ENCODE measurements at regions not wholly inside any gene's neighbourhood (a gene's known extent, or its start where the extent isn't known, plus 50 kb on each side); places are given as distances from the start of the nearest gene placed in this dataset.

DNA sequence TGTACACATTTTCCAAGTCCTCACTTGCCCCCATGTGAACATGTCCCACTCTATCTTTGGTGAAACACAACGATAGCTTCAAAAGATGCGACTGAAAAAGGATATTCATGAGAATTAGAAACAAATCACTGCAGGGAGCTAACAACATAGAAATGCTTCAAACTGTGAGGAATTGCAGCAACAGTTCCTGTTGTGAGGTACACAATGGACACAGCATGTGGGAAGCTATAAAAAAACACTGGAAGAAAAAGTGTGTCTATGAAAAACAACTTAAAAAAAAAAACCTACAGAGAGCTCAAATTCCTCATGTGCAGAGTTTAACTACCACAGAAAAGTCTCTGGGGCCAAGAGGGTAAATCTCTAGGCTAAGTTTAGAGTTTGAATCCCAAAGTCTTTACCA, 51.6 kb upstream of the BLTP1 start:
- H3K4me2 ChIP-seq (ENCODE audit: low read depth, low read length, poor library complexity, severe bottlenecking), result no peak overlapping the region
- H2AFZ ChIP-seq (ENCODE audit: low read length), result no peak overlapping the region
- H3F3A ChIP-seq (ENCODE audit: low read depth), result no peaks in the 10 kb centered on the region
- H3K4me1 ChIP-seq (ENCODE audit: insufficient read depth, low read length, poor library complexity, severe bottlenecking), result no peaks in the 10 kb centered on the region
- H3K9me2 ChIP-seq (replicated peaks; ENCODE audit: low read depth, low read length), result no peaks in the 10 kb centered on the region
- H3K9ac ChIP-seq (ENCODE audit: low read depth, low read length, poor library complexity, severe bottlenecking), result no peak overlapping the region
- H4K20me1 ChIP-seq (ENCODE audit: insufficient read depth, low read length, poor library complexity, severe bottlenecking), result no peaks in the 10 kb centered on the region
- H3K79me2 ChIP-seq (ENCODE audit: insufficient read depth, low read length), result no peaks in the 10 kb centered on the region
- TF ChIP-seq CTCF (conservative IDR thresholded peaks at IDR 0.05; ENCODE audit: low read length) (no peak), EZH2phosphoT487 (IDR thresholded peaks at IDR 0.05; ENCODE audit: borderline replicate concordance) (no peak)
- no peaks in the 10 kb centered on the region for H3K27me3 ChIP-seq (ENCODE audit: insufficient read depth, low read length, poor library complexity, severe bottlenecking)
- H3K36me3 ChIP-seq (ENCODE audit: insufficient read depth, low read length), result no peaks in the 10 kb centered on the region
- H3K9me3 ChIP-seq (ENCODE audit: insufficient read depth, low read depth, low read length), result no peaks in the 10 kb centered on the region
- no peak overlapping the region for H3K4me3 ChIP-seq (ENCODE audit: low read length, poor library complexity, severe bottlenecking)

DNA sequence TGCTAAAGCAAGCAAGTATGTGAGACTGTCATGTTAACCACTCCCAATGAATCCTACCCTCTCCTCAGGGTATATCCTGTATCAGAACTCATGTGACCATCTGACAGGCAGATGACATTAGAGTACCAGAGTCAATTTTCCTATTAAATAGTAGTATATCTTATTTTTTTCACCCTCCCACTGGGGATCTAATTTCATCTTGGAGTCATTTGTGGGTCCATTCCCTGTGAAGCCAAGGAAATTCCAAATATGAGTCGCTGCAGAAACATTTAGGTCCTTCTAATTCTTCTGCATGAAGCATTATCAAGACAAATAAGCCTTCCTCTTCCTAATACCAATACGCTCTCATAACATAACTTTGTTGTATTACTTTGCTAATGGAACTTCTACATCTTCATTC, 52.2 kb upstream of the BLTP1 start:
- Histone ChIP-seq H3K4me2 (ENCODE audit: low read depth, low read length, poor library complexity, severe bottlenecking) (no peak overlapping the region), H4K20me1 (ENCODE audit: insufficient read depth, low read length, poor library complexity, severe bottlenecking) (no peaks in the 10 kb centered on the region), H3K79me2 (ENCODE audit: insufficient read depth, low read length) (no peaks in the 10 kb centered on the region), H3K4me1 (ENCODE audit: insufficient read depth, low read length, poor library complexity, severe bottlenecking) (no peaks in the 10 kb centered on the region), H3K36me3 (ENCODE audit: insufficient read depth, low read length) (no peaks in the 10 kb centered on the region), H3K9me2 (replicated peaks; ENCODE audit: low read depth, low read length) (no peaks in the 10 kb centered on the region), H3K9ac (ENCODE audit: low read depth, low read length, poor library complexity, severe bottlenecking) (no peak overlapping the region), H2AFZ (ENCODE audit: low read length) (no peak overlapping the region), H3K9me3 (ENCODE audit: insufficient read depth, low read depth, low read length) (no peaks in the 10 kb centered on the region), H3K27me3 (ENCODE audit: insufficient read depth, low read length, poor library complexity, severe bottlenecking) (no peaks in the 10 kb centered on the region), H3F3A (ENCODE audit: low read depth) (no peaks in the 10 kb centered on the region), H3K4me3 (ENCODE audit: low read length, poor library complexity, severe bottlenecking) (no peak overlapping the region)
- TF ChIP-seq CTCF (conservative IDR thresholded peaks at IDR 0.05; ENCODE audit: low read length) (no peak), EZH2phosphoT487 (IDR thresholded peaks at IDR 0.05; ENCODE audit: borderline replicate concordance) (no peak)

DNA sequence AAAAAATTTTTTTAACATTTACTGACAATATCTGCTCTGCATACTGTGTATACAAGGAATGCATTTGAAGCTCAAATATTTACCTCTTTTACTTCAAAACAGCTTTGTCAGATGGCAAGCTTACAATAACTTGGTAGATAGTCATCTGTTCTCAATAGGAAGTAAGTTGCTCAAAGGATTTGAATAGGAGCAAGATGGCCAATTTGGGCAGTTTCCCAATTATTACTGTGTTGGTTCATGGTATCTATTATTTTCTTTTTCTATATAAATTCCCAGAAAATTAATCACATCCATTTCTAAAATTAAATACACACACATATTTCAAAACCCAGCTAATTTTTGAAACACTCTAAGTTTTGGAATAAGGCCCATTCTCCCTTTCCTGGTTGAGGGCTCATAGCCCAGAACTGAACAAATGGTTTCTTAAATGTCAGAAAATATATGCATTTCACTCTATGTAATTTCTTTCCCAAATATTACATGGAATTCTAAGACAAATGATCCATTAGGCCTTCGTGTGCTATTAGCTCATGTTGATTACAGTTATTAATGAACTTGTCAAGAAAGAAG, 60.2 kb upstream of the BLTP1 start:
- Histone ChIP-seq H3K4me2 (ENCODE audit: low read depth, low read length, poor library complexity, severe bottlenecking) (no peak overlapping the region), H3K9ac (ENCODE audit: low read depth, low read length, poor library complexity, severe bottlenecking) (no peak overlapping the region), H3K9me2 (replicated peaks; ENCODE audit: low read depth, low read length) (no peaks in the 10 kb centered on the region), H3K79me2 (ENCODE audit: insufficient read depth, low read length) (no peaks in the 10 kb centered on the region), H4K20me1 (ENCODE audit: insufficient read depth, low read length, poor library complexity, severe bottlenecking) (no peaks in the 10 kb centered on the region), H3K36me3 (ENCODE audit: insufficient read depth, low read length) (no peaks in the 10 kb centered on the region), H3K4me1 (ENCODE audit: insufficient read depth, low read length, poor library complexity, severe bottlenecking) (no peaks in the 10 kb centered on the region), H3K9me3 (ENCODE audit: insufficient read depth, low read depth, low read length) (no peaks in the 10 kb centered on the region), H3K27me3 (ENCODE audit: insufficient read depth, low read length, poor library complexity, severe bottlenecking) (no peaks in the 10 kb centered on the region), H3K4me3 (ENCODE audit: low read length, poor library complexity, severe bottlenecking) (no peak overlapping the region), H3F3A (ENCODE audit: low read depth) (no peaks in the 10 kb centered on the region), H2AFZ (ENCODE audit: low read length) (no peak overlapping the region)
- TF ChIP-seq EZH2phosphoT487 (IDR thresholded peaks at IDR 0.05; ENCODE audit: borderline replicate concordance), result no peak
- no peak for TF ChIP-seq CTCF (conservative IDR thresholded peaks at IDR 0.05; ENCODE audit: low read length)

All from Loucy (cell line).